Trophoblast cell (in vitro differentiated cells and primary cell): ENCODE measurements at regions not wholly inside any gene's neighbourhood (a gene's known extent, or its start where the extent isn't known, plus 50 kb on each side); places are given as distances from the start of the nearest gene placed in this dataset.

Experiments
- DNase-seq, 2 donors: peaks; one replicate each; pipeline ENCODE4 v3.0.0-alpha.2; 2016
- H2AFZ ChIP-seq: 2 replicates; pipeline ENCODE4 v1.6.1; 2013; ENCODE audit warnings: low read length, moderate library complexity, mild to moderate bottlenecking; ENCODE audit not compliant: insufficient read depth, poor library complexity
- H2AK5ac ChIP-seq: 2 replicates; pipeline ENCODE4 v1.6.1; 2013; ENCODE audit warnings: mild to moderate bottlenecking, low read length
- H2BK120ac ChIP-seq: 2 replicates; pipeline ENCODE4 v1.6.1; 2013; ENCODE audit warnings: low read length, mild to moderate bottlenecking, moderate library complexity; ENCODE audit not compliant: insufficient read depth, poor library complexity
- H2BK12ac ChIP-seq: 2 replicates; pipeline ENCODE4 v1.6.1; 2013; ENCODE audit warnings: mild to moderate bottlenecking, low read length, moderate library complexity
- H2BK5ac ChIP-seq: 2 replicates; pipeline ENCODE4 v1.6.1; 2013; ENCODE audit warnings: low read length, low read depth, moderate library complexity, mild to moderate bottlenecking; ENCODE audit not compliant: poor library complexity
- H3K14ac ChIP-seq: 2 replicates; pipeline ENCODE4 v1.6.1; 2013; ENCODE audit warnings: mild to moderate bottlenecking, low read length
- H3K18ac ChIP-seq: 2 replicates; pipeline ENCODE4 v1.6.1; 2013; ENCODE audit warnings: mild to moderate bottlenecking, low read length
- H3K23ac ChIP-seq: 2 replicates; pipeline ENCODE4 v1.6.1; 2013; ENCODE audit warnings: low read length
- H3K27ac ChIP-seq: 2 replicates; pipeline ENCODE4 v1.5.1; 2013; ENCODE audit warnings: low read depth, mild to moderate bottlenecking, inconsistent platforms, low read length, moderate library complexity
- H3K27me3 ChIP-seq: 2 replicates; pipeline ENCODE4 v1.6.1; 2013; ENCODE audit warnings: inconsistent platforms, mild to moderate bottlenecking, low read length, moderate library complexity; ENCODE audit not compliant: insufficient read depth
- H3K36me3 ChIP-seq, 2 experiments: 1 replicate in 1 of 2; 2 replicates in 1 of 2; pipeline ENCODE4 v1.6.1; 2013; ENCODE audit warnings: low read length in 2 of 2, mild to moderate bottlenecking in 2 of 2, moderate library complexity in 1 of 2; ENCODE audit not compliant: insufficient read depth in 2 of 2, control insufficient read depth in 1 of 2
- H3K4ac ChIP-seq: 2 replicates; pipeline ENCODE4 v1.6.1; 2013; ENCODE audit warnings: low read depth, mild to moderate bottlenecking, low read length, moderate library complexity
- H3K4me1 ChIP-seq, 2 experiments: 1 replicate in 1 of 2; 2 replicates in 1 of 2; pipeline ENCODE4 v1.6.1; 2013; ENCODE audit warnings: low read length in 2 of 2, mild to moderate bottlenecking in 2 of 2, moderate library complexity in 1 of 2; ENCODE audit not compliant: insufficient read depth in 2 of 2, control insufficient read depth in 1 of 2
- H3K4me2 ChIP-seq: 2 replicates; pipeline ENCODE4 v1.6.1; 2013; ENCODE audit warnings: inconsistent platforms, mild to moderate bottlenecking, low read length, moderate library complexity
- H3K4me3 ChIP-seq: 2 replicates; pipeline ENCODE4 v1.5.1; 2013; ENCODE audit warnings: mild to moderate bottlenecking, low read depth, low read length, inconsistent platforms
- H3K79me1 ChIP-seq: one replicate; pipeline ENCODE4 v1.6.1; 2013; ENCODE audit warnings: low read length
- H3K79me2 ChIP-seq: 2 replicates; pipeline ENCODE4 v1.6.1; 2013; ENCODE audit warnings: low read length, mild to moderate bottlenecking; ENCODE audit not compliant: control insufficient read depth, insufficient read depth, poor library complexity
- H3K9ac ChIP-seq: 2 replicates; pipeline ENCODE4 v1.6.1; 2013; ENCODE audit warnings: mild to moderate bottlenecking, low read length
- H3K9me3 ChIP-seq: 2 replicates; pipeline ENCODE4 v1.6.1; 2013; ENCODE audit warnings: low read depth, mild to moderate bottlenecking, control low read depth, inconsistent platforms, low read length; ENCODE audit not compliant: insufficient read depth
- H4K12ac ChIP-seq: 2 replicates; pipeline ENCODE4 v1.6.1; 2013; ENCODE audit warnings: low read depth, mild to moderate bottlenecking, low read length, moderate library complexity
- H4K8ac ChIP-seq: 2 replicates; pipeline ENCODE4 v1.6.1; 2013; ENCODE audit warnings: low read depth, mild to moderate bottlenecking, low read length, moderate library complexity
- H4K91ac ChIP-seq: one replicate; pipeline ENCODE4 v1.6.1; 2013; ENCODE audit warnings: low read depth, mild to moderate bottlenecking, low read length, moderate library complexity
- WGBS: extraction: QIAGEN DNeasy Blood & Tissue Kit; methylation state at CpG from one replicate; pipeline ENCODE4 v1.1.7; 2013; ENCODE audit warnings: missing lambda C conversion rate; ENCODE audit not compliant: insufficient read length, insufficient coverage; ENCODE audit errors: extremely low coverage; 5-methylcytosine and 5-hydroxymethylcytosine counted together

DNA sequence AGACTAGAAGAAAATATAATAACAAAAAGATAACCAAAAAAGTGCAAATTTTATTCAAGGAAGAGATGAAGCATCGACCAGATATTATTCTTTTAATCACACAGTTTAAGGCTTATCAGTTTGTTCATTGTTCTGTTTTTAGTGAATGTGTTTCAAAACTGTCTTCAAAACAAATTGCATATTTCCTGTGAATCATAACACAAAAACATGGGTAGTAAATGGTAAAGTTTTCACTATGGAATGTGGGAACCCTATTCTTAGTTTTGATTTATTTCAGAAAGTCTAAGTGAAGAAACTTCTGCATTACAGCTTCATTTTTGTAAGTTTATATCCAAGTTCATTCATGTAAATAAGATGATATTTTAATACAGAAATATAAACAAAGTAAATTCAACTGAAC lies 207.6 kb upstream of the LUZP2 start:
- H2AFZ ChIP-seq = no peak overlapping the region
- H3K9ac ChIP-seq = no peak overlapping the region
- no peak overlapping the region for H2AK5ac ChIP-seq
- no peak overlapping the region for H3K23ac ChIP-seq
- H3K4me3 ChIP-seq = no peak overlapping the region
- H3K79me2 ChIP-seq = no peaks in the 10 kb centered on the region
- no peaks in the 10 kb centered on the region for H3K27me3 ChIP-seq
- H3K4me1 ChIP-seq = no peaks in the 10 kb centered on the region
- H2BK5ac ChIP-seq = no peak overlapping the region
- H3K14ac ChIP-seq = no peak overlapping the region
- no peaks in the 10 kb centered on the region for H3K79me1 ChIP-seq
- no peak overlapping the region for H4K12ac ChIP-seq
- H3K36me3 ChIP-seq = no peaks in the 10 kb centered on the region
- no peak for DNase-seq
- H4K8ac ChIP-seq = no peak overlapping the region
- H3K9me3 ChIP-seq = no peaks in the 10 kb centered on the region
- no peak overlapping the region for H3K18ac ChIP-seq
- no peak overlapping the region for H2BK12ac ChIP-seq
- WGBS = no CpG with 5 or more reads among the region's 1 CpG
- H3K4ac ChIP-seq = no peak overlapping the region
- H4K91ac ChIP-seq = no peak overlapping the region
- H2BK120ac ChIP-seq = no peak overlapping the region
- H3K27ac ChIP-seq = no peak overlapping the region
- no peak overlapping the region for H3K4me2 ChIP-seq

DNA sequence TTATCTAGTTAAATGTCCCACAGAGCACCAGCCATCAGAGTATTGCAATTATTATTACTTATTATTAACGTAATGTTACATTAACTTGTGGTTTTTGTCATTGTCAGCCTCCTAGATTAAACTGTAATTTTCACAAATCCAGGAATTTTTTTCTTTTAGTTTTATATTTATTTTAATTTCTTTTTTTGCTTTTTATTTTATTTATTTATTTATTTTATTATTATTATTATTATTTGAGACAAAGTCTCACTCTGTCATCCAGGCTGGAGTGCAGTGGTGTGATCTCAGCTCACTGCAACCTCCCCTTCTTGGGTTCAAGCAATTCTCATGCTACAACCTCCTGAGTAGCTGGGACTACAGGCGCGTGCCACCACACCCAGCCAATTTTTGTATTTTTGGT lies 202.9 kb upstream of the LUZP2 start:
- Histone ChIP-seq H2AK5ac (no peak overlapping the region), H3K23ac (no peak overlapping the region), H3K79me2 (no peaks in the 10 kb centered on the region), H3K18ac (no peak overlapping the region), H3K4me2 (no peak overlapping the region), H3K4ac (no peak overlapping the region), H3K36me3 (no peaks in the 10 kb centered on the region), H3K14ac (no peak overlapping the region), H3K27me3 (no peaks in the 10 kb centered on the region), H3K9me3 (no peaks in the 10 kb centered on the region), H2BK120ac (no peak overlapping the region), H2BK12ac (no peak overlapping the region), H4K8ac (no peak overlapping the region), H3K9ac (no peak overlapping the region), H2BK5ac (no peak overlapping the region), H4K12ac (no peak overlapping the region), H3K27ac (no peak overlapping the region), H3K79me1 (no peaks in the 10 kb centered on the region), H3K4me3 (no peak overlapping the region), H2AFZ (no peak overlapping the region), H4K91ac (no peak overlapping the region), H3K4me1 (no peaks in the 10 kb centered on the region)
- WGBS = no CpG with 5 or more reads among the region's 3 CpGs
- no peak for DNase-seq

DNA sequence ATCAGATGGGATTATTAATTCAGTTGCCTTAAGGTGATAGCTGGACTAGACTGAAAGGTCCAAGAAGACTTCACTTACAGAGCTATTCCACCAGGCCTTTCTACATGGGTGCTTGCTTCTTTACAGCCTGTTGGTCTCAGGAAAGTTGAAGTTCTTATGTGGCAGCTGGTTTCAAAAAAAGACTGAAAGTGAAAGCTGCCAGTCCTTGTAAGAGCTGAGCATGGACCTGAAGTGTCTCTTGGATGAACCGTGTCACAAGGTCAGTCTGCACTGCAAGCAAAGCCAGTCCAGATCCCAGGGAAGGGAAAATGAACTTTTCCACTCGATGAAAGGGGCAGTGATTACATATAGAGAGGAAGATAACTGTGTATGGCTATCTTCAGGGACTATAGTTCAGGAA lies 201.5 kb upstream of the LUZP2 start:
- Histone ChIP-seq H3K14ac (no peak overlapping the region), H3K4me1 (no peaks in the 10 kb centered on the region), H3K18ac (no peak overlapping the region), H3K4me3 (no peak overlapping the region), H3K36me3 (no peaks in the 10 kb centered on the region), H2BK120ac (no peak overlapping the region), H3K9me3 (no peaks in the 10 kb centered on the region), H3K27ac (no peak overlapping the region), H3K4ac (no peak overlapping the region), H2AK5ac (no peak overlapping the region), H3K27me3 (no peaks in the 10 kb centered on the region), H3K4me2 (no peak overlapping the region), H2BK5ac (no peak overlapping the region), H4K8ac (no peak overlapping the region), H3K9ac (no peak overlapping the region), H2AFZ (no peak overlapping the region), H4K91ac (no peak overlapping the region), H4K12ac (no peak overlapping the region), H3K23ac (no peak overlapping the region), H3K79me1 (no peaks in the 10 kb centered on the region), H2BK12ac (no peak overlapping the region), H3K79me2 (no peaks in the 10 kb centered on the region)
- DNase-seq = no peak
- no CpG with 5 or more reads among the region's 2 CpGs for WGBS

DNA sequence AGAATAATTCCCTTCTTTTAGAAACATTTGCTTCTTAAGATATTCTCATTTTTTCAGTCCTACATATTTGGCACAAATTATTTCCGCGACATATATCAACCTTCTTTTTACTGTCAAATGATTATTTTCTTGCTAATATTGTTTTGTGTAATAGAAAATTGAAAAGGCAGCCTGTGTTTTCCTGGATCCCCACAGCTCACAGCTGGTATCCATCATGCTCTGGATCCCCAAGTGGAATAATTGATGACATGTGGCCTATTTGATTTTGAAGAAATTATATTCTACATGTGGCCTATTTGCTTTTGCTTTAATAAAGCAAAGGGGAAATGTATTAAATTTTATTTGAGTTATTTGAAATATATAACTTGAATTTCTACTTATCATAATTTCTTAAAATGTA lies 199.4 kb upstream of the LUZP2 start:
- Histone ChIP-seq H3K4me1 (no peaks in the 10 kb centered on the region), H3K9me3 (no peaks in the 10 kb centered on the region), H3K9ac (no peak overlapping the region), H3K18ac (no peak overlapping the region), H3K4me3 (no peak overlapping the region), H4K91ac (no peak overlapping the region), H2AFZ (no peak overlapping the region), H3K36me3 (no peaks in the 10 kb centered on the region), H2AK5ac (no peak overlapping the region), H4K12ac (no peak overlapping the region), H3K27ac (no peak overlapping the region), H3K27me3 (no peaks in the 10 kb centered on the region), H2BK5ac (no peak overlapping the region), H3K4me2 (no peak overlapping the region), H3K14ac (no peak overlapping the region), H4K8ac (no peak overlapping the region), H3K4ac (no peak overlapping the region), H3K23ac (no peak overlapping the region), H2BK12ac (no peak overlapping the region), H3K79me1 (no peaks in the 10 kb centered on the region), H3K79me2 (no peaks in the 10 kb centered on the region), H2BK120ac (no peak overlapping the region)
- 100% methylated on average over 2 of the region's 2 CpGs for WGBS
- no peak for DNase-seq
